NCI-H2227 (cell line): ENCODE measurements at regions not wholly inside any gene's neighbourhood (a gene's known extent, or its start where the extent isn't known, plus 50 kb on each side); places are given as distances from the start of the nearest gene placed in this dataset.
A peak's percentile ranks its signal among the peaks of the same experiment; 100 is the strongest.
"Not testable (repeated sequence)": the region's sequence is repeated elsewhere in the genome, so short reads cannot be mapped to it uniquely, and the experiment has no call there.

Experiments
- DNase-seq: peaks from one replicate; lab custom pipeline; 2025; ENCODE audit not compliant: unreplicated experiment; lab: John Stamatoyannopoulos, UW

GRCh38 chr13:79933389-79933788 lies 407.5 kb downstream of the SPRY2 start:
- no peak for DNase-seq

GRCh38 chr13:79932556-79932955 lies 408.4 kb downstream of the SPRY2 start:
- no peak for DNase-seq

GRCh38 chr13:79923973-79924556 lies 416.9 kb downstream of the SPRY2 start:
- DNase-seq = not testable (repeated sequence)

- DNase-seq = no peak
Measured at GRCh38 chr13:79919091-79919490, 421.8 kb downstream of the SPRY2 start.

- no peak for DNase-seq
Measured at GRCh38 chr13:79918620-79919019, 422.3 kb downstream of the SPRY2 start.

- no peak for DNase-seq
Measured at GRCh38 chr13:79917628-79918027, 423.3 kb downstream of the SPRY2 start.

- peak; percentile 41 for DNase-seq
Measured at GRCh38 chr13:79915114-79915811, 425.7 kb downstream of the SPRY2 start.

- no peak for DNase-seq
Measured at GRCh38 chr13:79913141-79913827, 427.6 kb downstream of the SPRY2 start.

- no peak for DNase-seq
Measured at GRCh38 chr13:79912403-79912802, 428.5 kb downstream of the SPRY2 start.

GRCh38 chr13:79910875-79911540 lies 429.9 kb downstream of the SPRY2 start:
- DNase-seq = no peak

GRCh38 chr13:79909644-79910043 lies 428.7 kb downstream of the NDFIP2 start:
- no peak for DNase-seq

GRCh38 chr13:79908381-79908780 lies 427.4 kb downstream of the NDFIP2 start:
- DNase-seq = no peak

GRCh38 chr13:79907527-79907926 lies 426.6 kb downstream of the NDFIP2 start:
- DNase-seq = no peak

GRCh38 chr13:79906345-79906744 lies 425.4 kb downstream of the NDFIP2 start:
- DNase-seq = no peak

- DNase-seq = no peak
Measured at GRCh38 chr13:79905018-79905417, 424.1 kb downstream of the NDFIP2 start.

GRCh38 chr13:79904581-79904980 lies 423.6 kb downstream of the NDFIP2 start:
- no peak for DNase-seq

GRCh38 chr13:79901336-79901735 lies 420.4 kb downstream of the NDFIP2 start:
- no peak for DNase-seq

GRCh38 chr13:79900356-79900755 lies 419.4 kb downstream of the NDFIP2 start:
- DNase-seq = no peak

- no peak for DNase-seq
Measured at GRCh38 chr13:79898996-79899395, 418.0 kb downstream of the NDFIP2 start.

GRCh38 chr13:79898202-79898826 lies 417.4 kb downstream of the NDFIP2 start:
- DNase-seq = no peak

GRCh38 chr13:79896851-79897250 lies 415.9 kb downstream of the NDFIP2 start:
- DNase-seq = no peak
